HG03469 (cell line): ENCODE measurements at regions not wholly inside any gene's neighbourhood (a gene's known extent, or its start where the extent isn't known, plus 50 kb on each side); places are given as distances from the start of the nearest gene placed in this dataset.
"Not testable (repeated sequence)": the region's sequence is repeated elsewhere in the genome, so short reads cannot be mapped to it uniquely, and the experiment has no call there.

Experiments used
- ATAC-seq: cut with Tn5 transposase; IDR thresholded peaks from one replicate; pipeline ENCODE4 v1.9.1; 2021; ENCODE audit warnings: mild to moderate bottlenecking, moderate library complexity, moderate number of reproducible peaks; ENCODE audit not compliant: unreplicated experiment

GRCh38 chr16:75836347-75837010 lies 110.2 kb upstream of the CPHXL start:
- ATAC-seq = no peak

- no peak for ATAC-seq
These were observed 111.0 kb upstream of the CPHXL start for GRCh38 chr16:75837264-75837663.

GRCh38 chr16:75837681-75838080 lies 111.4 kb upstream of the CPHXL start:
- ATAC-seq = no peak

GRCh38 chr16:75841517-75841916 lies 115.2 kb upstream of the CPHXL start:
- ATAC-seq = no peak

- ATAC-seq = no peak
These were observed 120.9 kb upstream of the CPHXL start for GRCh38 chr16:75847172-75847571.

GRCh38 chr16:75854152-75854551 lies 127.9 kb upstream of the CPHXL start:
- ATAC-seq = no peak

- no peak for ATAC-seq
These were observed 134.2 kb upstream of the CPHXL start for GRCh38 chr16:75860326-75861053.

- ATAC-seq = no peak
These were observed 135.2 kb upstream of the CPHXL start for GRCh38 chr16:75861311-75862097.

GRCh38 chr16:75862098-75862386 lies 135.8 kb upstream of the CPHXL start:
- ATAC-seq = no peak

- no peak for ATAC-seq
These were observed 138.0 kb upstream of the CPHXL start for GRCh38 chr16:75864243-75864642.

- ATAC-seq = no peak
These were observed 139.4 kb upstream of the CPHXL start for GRCh38 chr16:75865736-75866135.

GRCh38 chr16:75868636-75869632 lies 142.6 kb upstream of the CPHXL start:
- no peak for ATAC-seq

- ATAC-seq = not testable (repeated sequence)
These were observed 155.0 kb upstream of the CPHXL start for GRCh38 chr16:75881280-75881679.

GRCh38 chr16:75899163-75899562 lies 172.9 kb upstream of the CPHXL start:
- ATAC-seq = no peak

- ATAC-seq = no peak
These were observed 182.2 kb upstream of the CPHXL start for GRCh38 chr16:75908331-75909117.

- no peak for ATAC-seq
These were observed 183.5 kb upstream of the CPHXL start for GRCh38 chr16:75909746-75910145.

- ATAC-seq = no peak
These were observed 185.6 kb upstream of the CPHXL start for GRCh38 chr16:75911896-75912295.

GRCh38 chr16:75913958-75914357 lies 187.7 kb upstream of the CPHXL start:
- ATAC-seq = no peak

GRCh38 chr16:75916451-75916850 lies 190.2 kb upstream of the CPHXL start:
- ATAC-seq = no peak

- no peak for ATAC-seq
These were observed 191.8 kb upstream of the CPHXL start for GRCh38 chr16:75918109-75918508.
